OCI-LY3 (cell line): ENCODE measurements at regions not wholly inside any gene's neighbourhood (a gene's known extent, or its start where the extent isn't known, plus 50 kb on each side); places are given as distances from the start of the nearest gene placed in this dataset.

Experiments used
- H2AFZ ChIP-seq: fragments of 200-600, 300-600 bp; shearing (Covaris generic); 2 replicates; pipeline ENCODE4 v1.6.0; 2014; ENCODE audit warnings: antibody characterized with exemption, low read depth, low read length
- H3K27ac ChIP-seq: fragments of 200-600, 300-600 bp; sonication (generic); 2 replicates; pipeline ENCODE4 v1.5.1; 2014; ENCODE audit warnings: mild to moderate bottlenecking, low read length, moderate library complexity, mixed read lengths
- H3K27me3 ChIP-seq: fragments of 200-600, 300-600 bp; sonication (generic); 2 replicates; pipeline ENCODE4 v1.6.1; 2014; ENCODE audit warnings: low read depth, low read length, mixed read lengths
- H3K36me3 ChIP-seq: fragments of 200-600, 300-600 bp; sonication (generic); replicated peaks from 2 replicates; pipeline ENCODE3; 2014; ENCODE audit warnings: low read depth, low read length, mixed read lengths
- H3K4me1 ChIP-seq: fragments of 300-600, 200-600 bp; sonication (generic); 2 replicates; pipeline ENCODE4 v1.6.1; 2014; ENCODE audit warnings: low read length, mixed read lengths
- H3K4me2 ChIP-seq: fragments of 200-600, 300-600 bp; sonication (generic); 2 replicates; pipeline ENCODE4 v1.6.1; 2014; ENCODE audit warnings: low read length, mixed read lengths
- H3K4me3 ChIP-seq: fragments of 300-600, 200-600 bp; sonication (generic); 2 replicates; pipeline ENCODE4 v1.5.1; 2014; ENCODE audit warnings: antibody characterized with exemption, mild to moderate bottlenecking, low read length, moderate library complexity
- H3K79me2 ChIP-seq: fragments of 300-600, 200-600 bp; shearing (Covaris generic); 2 replicates; pipeline ENCODE4 v1.6.1; 2014; ENCODE audit warnings: mild to moderate bottlenecking, low read length, mixed read lengths
- H3K9ac ChIP-seq: fragments of 300-600, 200-600 bp; shearing (Covaris generic); 2 replicates; pipeline ENCODE4 v1.6.0; 2014; ENCODE audit warnings: mild to moderate bottlenecking, low read length, moderate library complexity
- H3K9me3 ChIP-seq: fragments of 200-600, 300-600 bp; shearing (Covaris generic); 2 replicates; pipeline ENCODE4 v1.6.1; 2014; ENCODE audit warnings: low read length, mixed read lengths; ENCODE audit not compliant: insufficient read depth
- H4K20me1 ChIP-seq: fragments of 200-600, 300-600 bp; sonication (generic); 2 replicates; pipeline ENCODE4 v1.6.1; 2016; ENCODE audit warnings: low read length, mixed read lengths; ENCODE audit not compliant: insufficient read depth
- EZH2phosphoT487 ChIP-seq: fragments of 200-600 bp; shearing (Covaris generic); IDR thresholded peaks from 2 replicates; pipeline ENCODE4 v1.6.1; 2018; ENCODE audit warnings: antibody characterized with exemption, mixed run types, low read depth
- TF ChIP-seq, protein P1 (sequence below): fragments of 200-600, 300-600 bp; sonication (generic); IDR thresholded peaks from 2 replicates; pipeline ENCODE4 v1.5.1; 2014; ENCODE audit warnings: antibody characterized with exemption, low read length, low read depth

DNA sequence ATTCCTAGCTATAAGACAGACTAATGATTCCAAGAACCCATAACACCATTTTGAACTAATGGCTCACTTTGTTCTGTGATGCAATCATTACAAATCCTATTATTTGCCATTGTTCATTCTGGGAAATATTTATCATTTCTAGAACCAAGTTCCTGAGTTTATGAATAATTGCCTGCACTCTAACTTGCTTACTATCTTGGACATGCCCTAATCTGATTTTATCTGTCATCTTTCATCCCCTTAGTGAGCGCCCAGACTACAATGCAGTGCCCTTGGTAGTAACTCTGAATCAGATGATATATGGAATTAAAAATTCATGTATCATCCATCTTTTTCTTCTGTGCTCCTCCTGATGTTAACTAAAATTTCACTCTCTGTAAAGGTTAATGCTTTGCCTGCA is 703.1 kb upstream of the MDGA2 start:
- Histone ChIP-seq H4K20me1 (no peaks in the 10 kb centered on the region), H3K36me3 (no peaks in the 10 kb centered on the region), H3K4me2 (no peak overlapping the region), H3K9ac (no peak overlapping the region), H3K27me3 (no peaks in the 10 kb centered on the region), H2AFZ (no peak overlapping the region), H3K4me3 (no peak overlapping the region), H3K27ac (no peak overlapping the region), H3K9me3 (no peaks in the 10 kb centered on the region), H3K4me1 (no peaks in the 10 kb centered on the region), H3K79me2 (no peaks in the 10 kb centered on the region)
- TF ChIP-seq, protein P1, sequence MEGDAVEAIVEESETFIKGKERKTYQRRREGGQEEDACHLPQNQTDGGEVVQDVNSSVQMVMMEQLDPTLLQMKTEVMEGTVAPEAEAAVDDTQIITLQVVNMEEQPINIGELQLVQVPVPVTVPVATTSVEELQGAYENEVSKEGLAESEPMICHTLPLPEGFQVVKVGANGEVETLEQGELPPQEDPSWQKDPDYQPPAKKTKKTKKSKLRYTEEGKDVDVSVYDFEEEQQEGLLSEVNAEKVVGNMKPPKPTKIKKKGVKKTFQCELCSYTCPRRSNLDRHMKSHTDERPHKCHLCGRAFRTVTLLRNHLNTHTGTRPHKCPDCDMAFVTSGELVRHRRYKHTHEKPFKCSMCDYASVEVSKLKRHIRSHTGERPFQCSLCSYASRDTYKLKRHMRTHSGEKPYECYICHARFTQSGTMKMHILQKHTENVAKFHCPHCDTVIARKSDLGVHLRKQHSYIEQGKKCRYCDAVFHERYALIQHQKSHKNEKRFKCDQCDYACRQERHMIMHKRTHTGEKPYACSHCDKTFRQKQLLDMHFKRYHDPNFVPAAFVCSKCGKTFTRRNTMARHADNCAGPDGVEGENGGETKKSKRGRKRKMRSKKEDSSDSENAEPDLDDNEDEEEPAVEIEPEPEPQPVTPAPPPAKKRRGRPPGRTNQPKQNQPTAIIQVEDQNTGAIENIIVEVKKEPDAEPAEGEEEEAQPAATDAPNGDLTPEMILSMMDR = no peak

DNA sequence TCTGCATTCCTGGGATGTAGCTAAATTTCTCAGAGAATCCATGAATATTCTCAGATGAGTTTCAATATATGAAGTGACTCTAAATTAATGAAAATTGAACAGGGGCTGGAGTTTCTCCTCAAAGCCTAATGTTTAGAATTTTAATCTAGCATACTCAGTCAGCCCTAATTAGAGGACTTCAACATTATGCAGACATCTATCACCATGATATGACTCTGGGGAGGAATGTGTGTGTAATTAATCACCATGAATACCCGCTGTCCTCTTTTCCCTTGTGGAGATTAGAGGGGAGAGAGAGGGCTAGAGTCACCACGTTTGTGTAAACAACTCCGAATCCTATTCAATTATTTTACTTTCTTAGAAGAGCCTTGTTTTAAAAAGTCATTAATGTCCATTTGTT is 698.6 kb upstream of the MDGA2 start:
- no peaks in the 10 kb centered on the region for H3K4me1 ChIP-seq
- no peak overlapping the region for H3K4me3 ChIP-seq
- no peaks in the 10 kb centered on the region for H4K20me1 ChIP-seq
- no peak overlapping the region for H2AFZ ChIP-seq
- H3K27me3 ChIP-seq = no peaks in the 10 kb centered on the region
- H3K36me3 ChIP-seq = no peaks in the 10 kb centered on the region
- TF ChIP-seq, protein P1 = no peak
- no peak for TF ChIP-seq EZH2phosphoT487
- no peaks in the 10 kb centered on the region for H3K9me3 ChIP-seq
- H3K9ac ChIP-seq = no peak overlapping the region
- no peaks in the 10 kb centered on the region for H3K79me2 ChIP-seq
- H3K4me2 ChIP-seq = no peak overlapping the region
- H3K27ac ChIP-seq = no peak overlapping the region

DNA sequence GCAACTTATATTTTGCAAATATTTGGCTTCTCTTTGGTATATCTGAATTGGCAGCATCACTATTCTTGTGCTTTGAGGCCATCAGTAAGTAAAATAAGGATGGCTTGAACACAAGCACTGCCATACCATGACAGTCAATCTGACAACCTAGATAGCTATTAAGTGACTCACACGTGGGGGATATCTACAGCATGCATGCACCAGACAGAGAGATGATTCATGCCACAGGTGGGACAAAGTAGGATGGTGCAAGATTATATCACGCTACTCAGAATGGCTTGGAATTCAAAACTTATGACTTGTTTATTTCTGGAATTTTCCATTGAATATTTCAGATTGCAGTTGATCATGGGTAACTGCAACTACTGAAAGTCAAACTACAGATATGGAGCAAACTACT is 675.6 kb upstream of the MDGA2 start:
- Histone ChIP-seq H3K27ac (no peak overlapping the region), H3K4me2 (no peak overlapping the region), H3K9ac (no peak overlapping the region), H3K79me2 (no peaks in the 10 kb centered on the region), H3K4me3 (no peak overlapping the region), H3K4me1 (no peaks in the 10 kb centered on the region), H2AFZ (no peak overlapping the region), H3K27me3 (no peaks in the 10 kb centered on the region), H3K9me3 (no peaks in the 10 kb centered on the region), H4K20me1 (no peaks in the 10 kb centered on the region), H3K36me3 (no peaks in the 10 kb centered on the region)
- TF ChIP-seq, protein P1 = no peak
- no peak for TF ChIP-seq EZH2phosphoT487

DNA sequence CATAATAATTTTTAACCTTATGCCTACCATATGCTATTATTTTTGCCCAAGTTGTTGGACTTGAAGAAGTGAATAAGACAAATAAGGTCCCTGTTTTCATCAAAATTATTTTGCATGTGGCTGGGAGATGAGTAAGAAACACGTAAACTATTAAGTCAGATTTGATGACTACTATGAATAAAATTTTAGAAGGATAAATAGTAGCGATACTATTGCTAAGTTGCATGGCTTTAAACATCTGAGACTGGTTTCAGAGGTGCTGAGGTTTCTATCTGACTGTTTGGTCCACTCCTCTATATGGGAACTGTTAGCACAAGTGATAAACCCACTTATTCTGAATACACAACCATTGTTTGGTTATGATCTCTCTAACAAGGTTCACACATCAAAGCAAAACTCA is 674.3 kb upstream of the MDGA2 start:
- Histone ChIP-seq H3K4me2 (no peak overlapping the region), H3K9me3 (no peaks in the 10 kb centered on the region), H3K27ac (no peak overlapping the region), H3K4me3 (no peak overlapping the region), H3K36me3 (no peaks in the 10 kb centered on the region), H2AFZ (no peak overlapping the region), H3K27me3 (no peaks in the 10 kb centered on the region), H3K9ac (no peak overlapping the region), H3K79me2 (no peaks in the 10 kb centered on the region), H4K20me1 (no peaks in the 10 kb centered on the region), H3K4me1 (no peaks in the 10 kb centered on the region)
- TF ChIP-seq, protein P1 = no peak
- no peak for TF ChIP-seq EZH2phosphoT487
